Thoracic aorta (tissue), 2 donors: ENCODE measurements at regions not wholly inside any gene's neighbourhood (a gene's known extent, or its start where the extent isn't known, plus 50 kb on each side); places are given as distances from the start of the nearest gene placed in this dataset.
"Not testable (repeated sequence)": the region's sequence is repeated elsewhere in the genome, so short reads cannot be mapped to it uniquely, and the experiment has no call there.

ENCODE experiments used
- ATAC-seq: fragments of 150-250 bp; one replicate; pipeline ENCODE4 v1.8.0; 2017; ENCODE audit warnings: low read depth; ENCODE audit not compliant: insufficient number of reproducible peaks, low FRiP score
- DNase-seq: peaks from one replicate; pipeline ENCODE4 v3.0.0-alpha.2; 2020; ENCODE audit warnings: low spot score
- H3K27ac ChIP-seq, 2 donors: fragments of 200-600 bp; sonication (generic); 1 replicate in 1 of 2; 2 replicates in 1 of 2; pipeline ENCODE4 v1.5.1; 2016; ENCODE audit warnings: mild to moderate bottlenecking in 2 of 2, moderate library complexity in 2 of 2
- H3K27me3 ChIP-seq: fragments of 200-600 bp; sonication (generic); replicated peaks from 2 replicates; pipeline ENCODE4 v1.6.0; 2016; ENCODE audit warnings: mild to moderate bottlenecking; ENCODE audit not compliant: insufficient read depth
- H3K36me3 ChIP-seq: fragments of 200-600 bp; sonication (generic); one replicate; pipeline ENCODE4 v1.5.1; 2016
- H3K4me1 ChIP-seq, 2 donors: fragments of 200-600 bp; sonication (generic); 1 replicate in 1 of 2; 2 replicates in 1 of 2; pipeline versions ENCODE4 v1.5.1 to v1.6.0; 2016; ENCODE audit warnings: low read depth in 2 of 2, mild to moderate bottlenecking in 1 of 2; ENCODE audit not compliant: control insufficient read depth in 1 of 2
- H3K4me3 ChIP-seq: fragments of 200-600 bp; sonication (generic); 2 replicates; pipeline ENCODE4 v1.5.1; 2016; ENCODE audit warnings: mild to moderate bottlenecking
- H3K9me3 ChIP-seq: fragments of 200-600 bp; sonication (generic); 2 replicates; pipeline ENCODE4 v1.5.1; 2016
- CTCF ChIP-seq: fragments of 200-600 bp; sonication (generic); IDR thresholded peaks from one replicate; pipeline ENCODE4 v1.5.1; 2019; ENCODE audit warnings: antibody characterized with exemption

GRCh38 chr20:43355610-43356009 is 102.1 kb upstream of the SRSF6 start:
- Histone ChIP-seq H3K27ac (no peak overlapping the region), H3K36me3 (no peaks in the 10 kb centered on the region), H3K4me3 (no peak overlapping the region), H3K4me1 (no peaks in the 10 kb centered on the region), H3K9me3 (no peaks in the 10 kb centered on the region), H3K27me3 (no peaks in the 10 kb centered on the region)
- no peak for TF ChIP-seq CTCF
- no peak for ATAC-seq
- no peak for DNase-seq

- H3K27me3 ChIP-seq = no peaks in the 10 kb centered on the region
- H3K36me3 ChIP-seq = no peaks in the 10 kb centered on the region
- TF ChIP-seq CTCF = no peak
- H3K4me1 ChIP-seq = no peaks in the 10 kb centered on the region
- H3K4me3 ChIP-seq = no peak overlapping the region
- ATAC-seq (no peak), DNase-seq (no peak)
- no peak overlapping the region for H3K27ac ChIP-seq
- H3K9me3 ChIP-seq = no peaks in the 10 kb centered on the region
These were observed 104.7 kb upstream of the SRSF6 start for GRCh38 chr20:43352996-43353395.

GRCh38 chr20:43350694-43351093 is 107.0 kb upstream of the SRSF6 start:
- not testable (repeated sequence) for H3K4me1 ChIP-seq, H3K36me3 ChIP-seq, H3K9me3 ChIP-seq, H3K27ac ChIP-seq, ATAC-seq, DNase-seq, H3K4me3 ChIP-seq, H3K27me3 ChIP-seq

- H3K4me3 ChIP-seq = no peak overlapping the region
- TF ChIP-seq CTCF = no peak
- no peaks in the 10 kb centered on the region for H3K36me3 ChIP-seq
- no peaks in the 10 kb centered on the region for H3K27me3 ChIP-seq
- no peaks in the 10 kb centered on the region for H3K4me1 ChIP-seq
- ATAC-seq (no peak), DNase-seq (no peak)
- no peak overlapping the region for H3K27ac ChIP-seq
- no peaks in the 10 kb centered on the region for H3K9me3 ChIP-seq
These were observed 107.9 kb upstream of the SRSF6 start for GRCh38 chr20:43349841-43350240.

GRCh38 chr20:43347839-43348238 is 109.9 kb upstream of the SRSF6 start:
- not testable (repeated sequence) for H3K36me3 ChIP-seq, ATAC-seq, DNase-seq, H3K4me3 ChIP-seq, H3K27me3 ChIP-seq, H3K9me3 ChIP-seq, H3K4me1 ChIP-seq, H3K27ac ChIP-seq

GRCh38 chr20:43345676-43346075 is 112.0 kb upstream of the SRSF6 start:
- TF ChIP-seq CTCF = no peak
- no peaks in the 10 kb centered on the region for H3K9me3 ChIP-seq
- no peak overlapping the region for H3K27ac ChIP-seq
- no peaks in the 10 kb centered on the region for H3K36me3 ChIP-seq
- no peaks in the 10 kb centered on the region for H3K27me3 ChIP-seq
- ATAC-seq (no peak), DNase-seq (no peak)
- no peaks in the 10 kb centered on the region for H3K4me1 ChIP-seq
- no peak overlapping the region for H3K4me3 ChIP-seq
